ENCODE measurements at regions not wholly inside any gene's neighbourhood (a gene's known extent, or its start where the extent isn't known, plus 50 kb on each side); places are given as distances from the start of the nearest gene placed in this dataset.

DNA sequence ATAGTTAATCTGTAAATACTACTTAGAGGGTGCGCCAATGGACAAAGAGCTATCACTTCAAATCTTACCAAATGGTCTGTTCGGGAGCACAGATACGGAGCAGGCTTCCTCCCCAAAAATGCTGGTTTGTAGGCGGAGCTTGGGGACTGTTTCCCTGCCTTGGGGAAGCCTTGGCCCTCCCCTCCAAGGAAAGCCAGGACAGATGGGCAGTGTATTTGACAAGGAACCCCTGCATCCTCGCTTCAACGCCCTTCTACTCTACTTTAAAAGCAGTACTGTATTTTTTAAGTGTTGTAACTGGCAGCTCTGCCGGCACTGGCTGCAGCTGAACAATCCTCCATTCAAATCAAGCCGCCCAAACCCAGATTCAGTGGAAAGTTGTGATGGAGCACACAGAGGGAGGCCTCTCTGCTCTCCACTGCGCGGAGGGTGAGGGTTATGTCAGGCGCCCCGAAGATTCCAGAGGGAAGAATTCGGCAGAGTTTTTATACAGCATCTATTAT is 83.1 kb upstream of the FNDC3B start:
- H3K4me3 Mint-ChIP-seq: no peak overlapping the region
- no peaks in the 10 kb centered on the region for H3K36me3 Mint-ChIP-seq
- H3K27ac Mint-ChIP-seq: no peak overlapping the region
- H3K27me3 Mint-ChIP-seq: peaks cover 0 to 15% (median 8%) of the 10 kb centered on the region in 5 donors
- DNase-seq: no peak
- H3K36me3 ChIP-seq (ENCODE audit: control insufficient read depth in 2 of 3, insufficient read depth in 3 of 3, low read length in 3 of 3): no peaks in the 10 kb centered on the region
- H3K4me1 ChIP-seq (ENCODE audit: control insufficient read depth in 2 of 2, insufficient read depth in 2 of 2, low read length in 2 of 2): no peaks in the 10 kb centered on the region
- H3K9me3 Mint-ChIP-seq: no peaks in the 10 kb centered on the region
- intact Hi-C loops (cut with micrococcal nuclease): no loop called here
- CTCF ChIA-PET: no interaction called here
- H3K4me1 Mint-ChIP-seq: peaks cover 0 to 9% (median 0%) of the 10 kb centered on the region in 7 donors
- H3K9me3 ChIP-seq (ENCODE audit: control insufficient read depth in 2 of 3, low read length in 3 of 3): no peaks in the 10 kb centered on the region
- ATAC-seq: no peak
- no peak overlapping the region for H3K4me3 ChIP-seq (ENCODE audit: low read length)
- H3K27me3 ChIP-seq (ENCODE audit: control insufficient read depth in 2 of 2, insufficient read depth in 2 of 2, low read length in 2 of 2): no peaks in the 10 kb centered on the region
- POLR2A ChIA-PET: no interaction called here
- H3K27ac ChIP-seq (ENCODE audit: low read depth, low read length): no peak overlapping the region

DNA sequence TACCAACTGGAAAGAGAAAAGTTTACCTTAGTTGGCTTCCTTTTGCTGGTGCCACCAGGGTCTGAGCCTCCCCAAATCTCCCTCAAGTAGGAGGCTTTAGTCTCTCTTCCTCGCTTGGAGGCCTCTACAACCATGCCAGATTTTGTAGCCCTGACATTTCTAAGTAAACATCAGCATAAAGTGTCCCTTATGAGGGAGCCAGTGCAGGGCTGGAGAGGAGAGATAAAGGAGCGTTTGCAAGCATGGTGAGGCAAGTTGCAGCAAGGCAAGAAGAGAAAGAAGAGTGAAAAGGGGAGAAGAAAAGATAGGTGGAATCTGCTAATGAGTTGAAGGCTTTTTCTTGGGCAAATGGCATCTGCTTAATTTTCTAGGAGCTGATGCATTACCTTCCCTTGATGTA is 82.7 kb upstream of the FNDC3B start:
- no peak for ATAC-seq
- Mint-ChIP-seq H3K4me3 (no peak overlapping the region), H3K4me1 (peaks cover 0 to 9% (median 0%) of the 10 kb centered on the region in 7 donors), H3K27me3 (peaks cover 0 to 15% (median 6%) of the 10 kb centered on the region in 5 donors), H3K9me3 (no peaks in the 10 kb centered on the region), H3K36me3 (no peaks in the 10 kb centered on the region), H3K27ac (no peak overlapping the region)
- no peak for DNase-seq
- no peaks in the 10 kb centered on the region for H3K27me3 ChIP-seq (ENCODE audit: control insufficient read depth in 2 of 2, insufficient read depth in 2 of 2, low read length in 2 of 2)
- ChIA-PET CTCF (no interaction called here), POLR2A (no interaction called here)
- intact Hi-C loops (cut with micrococcal nuclease): no loop called here
- no peaks in the 10 kb centered on the region for H3K9me3 ChIP-seq (ENCODE audit: control insufficient read depth in 2 of 3, low read length in 3 of 3)
- no peaks in the 10 kb centered on the region for H3K36me3 ChIP-seq (ENCODE audit: control insufficient read depth in 2 of 3, insufficient read depth in 3 of 3, low read length in 3 of 3)
- H3K27ac ChIP-seq (ENCODE audit: low read depth, low read length): no peak overlapping the region
- H3K4me1 ChIP-seq (ENCODE audit: control insufficient read depth in 2 of 2, insufficient read depth in 2 of 2, low read length in 2 of 2): no peaks in the 10 kb centered on the region
- no peak overlapping the region for H3K4me3 ChIP-seq (ENCODE audit: low read length)

GRCh38 chr3:171959532-171960089 is 79.8 kb upstream of the FNDC3B start:
- DNase-seq (no peak), ATAC-seq (no peak)
- ChIA-PET CTCF (no interaction called here), POLR2A (no interaction called here)
- Mint-ChIP-seq H3K36me3 (no peaks in the 10 kb centered on the region), H3K4me1 (peaks cover 0 to 9% (median 0%) of the 10 kb centered on the region in 7 donors), H3K27me3 (peaks cover 0 to 10% (median 4%) of the 10 kb centered on the region in 5 donors), H3K27ac (no peak overlapping the region), H3K4me3 (no peak overlapping the region), H3K9me3 (no peaks in the 10 kb centered on the region)
- Histone ChIP-seq H3K4me1 (ENCODE audit: control insufficient read depth in 2 of 2, insufficient read depth in 2 of 2, low read length in 2 of 2) (no peaks in the 10 kb centered on the region), H3K9me3 (ENCODE audit: control insufficient read depth in 2 of 3, low read length in 3 of 3) (no peaks in the 10 kb centered on the region), H3K27me3 (ENCODE audit: control insufficient read depth in 2 of 2, insufficient read depth in 2 of 2, low read length in 2 of 2) (no peaks in the 10 kb centered on the region), H3K36me3 (ENCODE audit: control insufficient read depth in 2 of 3, insufficient read depth in 3 of 3, low read length in 3 of 3) (no peaks in the 10 kb centered on the region), H3K4me3 (ENCODE audit: low read length) (no peak overlapping the region), H3K27ac (ENCODE audit: low read depth, low read length) (no peak overlapping the region)
- intact Hi-C loops (cut with micrococcal nuclease): no loop called here

DNA sequence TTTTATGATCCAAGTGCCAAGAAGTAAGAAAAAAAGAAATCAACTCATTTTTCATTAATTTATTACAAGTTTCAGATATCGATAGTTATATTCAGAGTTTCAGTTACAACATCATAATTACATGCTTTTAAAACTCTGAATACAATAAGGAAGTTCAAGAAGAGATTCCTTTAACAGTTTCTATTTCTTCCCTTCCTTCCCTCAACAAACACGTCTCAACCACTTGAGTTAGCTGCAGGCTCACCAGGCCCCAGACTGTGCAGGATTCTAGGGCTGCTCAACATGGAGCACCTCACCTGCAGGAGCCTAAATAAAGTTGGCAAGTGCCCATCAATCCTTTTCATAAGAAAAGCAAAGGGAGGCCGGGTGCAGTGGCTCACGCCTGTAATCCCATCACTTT is 79.2 kb upstream of the FNDC3B start:
- ChIA-PET CTCF (no interaction called here), POLR2A (no interaction called here)
- H3K27me3 ChIP-seq (ENCODE audit: control insufficient read depth in 2 of 2, insufficient read depth in 2 of 2, low read length in 2 of 2): no peaks in the 10 kb centered on the region
- ATAC-seq: no peak
- intact Hi-C loops (cut with micrococcal nuclease): no loop called here
- no peak overlapping the region for H3K27ac Mint-ChIP-seq
- no peaks in the 10 kb centered on the region for H3K36me3 Mint-ChIP-seq
- no peaks in the 10 kb centered on the region for H3K36me3 ChIP-seq (ENCODE audit: control insufficient read depth in 2 of 3, insufficient read depth in 3 of 3, low read length in 3 of 3)
- no peak overlapping the region for H3K4me3 ChIP-seq (ENCODE audit: low read length)
- no peaks in the 10 kb centered on the region for H3K9me3 ChIP-seq (ENCODE audit: control insufficient read depth in 2 of 3, low read length in 3 of 3)
- DNase-seq: no peak
- H3K4me3 Mint-ChIP-seq: no peak overlapping the region
- H3K9me3 Mint-ChIP-seq: no peaks in the 10 kb centered on the region
- H3K27ac ChIP-seq (ENCODE audit: low read depth, low read length): no peak overlapping the region
- H3K4me1 Mint-ChIP-seq: peaks cover 0 to 9% (median 0%) of the 10 kb centered on the region in 7 donors
- H3K27me3 Mint-ChIP-seq: peaks cover 0 to 10% (median 4%) of the 10 kb centered on the region in 5 donors
- no peaks in the 10 kb centered on the region for H3K4me1 ChIP-seq (ENCODE audit: control insufficient read depth in 2 of 2, insufficient read depth in 2 of 2, low read length in 2 of 2)

DNA sequence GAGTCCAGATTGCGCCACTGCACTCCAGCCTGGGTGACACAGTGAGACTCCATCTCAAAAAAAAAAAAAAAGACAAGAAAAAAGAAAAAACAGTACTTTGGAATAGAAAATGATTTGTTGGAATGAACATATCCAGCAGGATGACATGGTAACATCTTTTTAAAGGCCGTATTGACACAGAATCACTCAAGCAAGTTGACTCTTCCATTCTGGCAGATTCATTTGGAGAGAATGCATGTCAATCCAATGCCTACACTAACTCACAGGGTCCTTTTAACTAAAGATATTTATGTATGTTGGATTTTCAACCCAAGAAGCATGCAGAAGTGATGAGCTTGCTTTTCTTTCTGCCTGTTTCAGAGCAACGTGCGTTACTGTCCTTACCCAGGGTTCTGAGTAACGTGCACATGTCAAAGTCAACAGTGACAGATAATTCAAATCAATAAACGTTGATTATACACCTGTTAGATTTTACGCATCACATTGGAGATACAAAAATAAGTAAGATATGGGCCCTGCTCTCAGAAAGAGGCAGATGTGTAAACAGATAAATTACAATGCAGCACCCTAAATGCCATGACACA is 77.1 kb upstream of the FNDC3B start:
- Histone ChIP-seq H3K27ac (ENCODE audit: low read depth, low read length) (no peak overlapping the region), H3K27me3 (ENCODE audit: control insufficient read depth in 2 of 2, insufficient read depth in 2 of 2, low read length in 2 of 2) (no peaks in the 10 kb centered on the region), H3K4me3 (ENCODE audit: low read length) (no peak overlapping the region), H3K4me1 (ENCODE audit: control insufficient read depth in 2 of 2, insufficient read depth in 2 of 2, low read length in 2 of 2) (no peaks in the 10 kb centered on the region), H3K9me3 (ENCODE audit: control insufficient read depth in 2 of 3, low read length in 3 of 3) (no peaks in the 10 kb centered on the region), H3K36me3 (ENCODE audit: control insufficient read depth in 2 of 3, insufficient read depth in 3 of 3, low read length in 3 of 3) (no peaks in the 10 kb centered on the region)
- CTCF ChIA-PET: no interaction called here
- Mint-ChIP-seq H3K27me3 (peaks cover 0 to 10% (median 4%) of the 10 kb centered on the region in 5 donors), H3K9me3 (no peaks in the 10 kb centered on the region), H3K4me3 (no peak overlapping the region), H3K27ac (no peak overlapping the region), H3K36me3 (no peaks in the 10 kb centered on the region), H3K4me1 (peaks cover 0 to 14% (median 0%) of the 10 kb centered on the region in 7 donors)
- no peak for ATAC-seq
- POLR2A ChIA-PET: no interaction called here
- no peak for DNase-seq
- intact Hi-C loops (cut with micrococcal nuclease): no loop called here

DNA sequence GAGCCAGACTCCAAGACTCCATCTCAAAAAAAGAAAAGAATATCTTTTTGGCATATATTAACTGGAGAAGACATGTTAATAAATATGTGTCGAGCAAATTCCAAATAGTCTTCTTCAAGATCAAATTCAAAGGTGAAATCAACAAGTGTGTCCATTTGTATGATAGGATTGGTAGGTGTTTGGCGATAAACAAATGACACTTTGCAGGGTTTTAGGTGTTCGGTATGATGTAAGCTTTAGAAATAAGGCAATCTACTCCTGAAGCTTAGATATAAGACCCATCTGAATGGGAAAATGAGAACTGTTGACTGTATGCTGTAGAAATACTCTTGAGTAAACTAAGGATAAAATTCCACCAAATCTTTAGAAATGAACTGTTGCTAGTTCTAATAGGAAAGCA is 75.8 kb upstream of the FNDC3B start:
- CTCF ChIA-PET: no interaction called here

More for the DNA sequence above, 75.8 kb upstream of the FNDC3B start:
- Histone ChIP-seq H3K27ac (ENCODE audit: low read depth, low read length) (no peak overlapping the region), H3K27me3 (ENCODE audit: control insufficient read depth in 2 of 2, insufficient read depth in 2 of 2, low read length in 2 of 2) (no peaks in the 10 kb centered on the region), H3K4me1 (ENCODE audit: control insufficient read depth in 2 of 2, insufficient read depth in 2 of 2, low read length in 2 of 2) (no peaks in the 10 kb centered on the region), H3K9me3 (ENCODE audit: control insufficient read depth in 2 of 3, low read length in 3 of 3) (no peaks in the 10 kb centered on the region), H3K36me3 (ENCODE audit: control insufficient read depth in 2 of 3, insufficient read depth in 3 of 3, low read length in 3 of 3) (no peaks in the 10 kb centered on the region), H3K4me3 (ENCODE audit: low read length) (no peak overlapping the region)
- Mint-ChIP-seq H3K4me3 (no peak overlapping the region), H3K9me3 (no peaks in the 10 kb centered on the region), H3K36me3 (no peaks in the 10 kb centered on the region), H3K27me3 (peaks cover 0 to 10% (median under 1%) of the 10 kb centered on the region in 5 donors), H3K27ac (no peak overlapping the region), H3K4me1 (peaks cover 0 to 15% (median 0%) of the 10 kb centered on the region in 7 donors)
- POLR2A ChIA-PET: no interaction called here
- intact Hi-C loops (cut with micrococcal nuclease): no loop called here
- DNase-seq: no peak
- no peak for ATAC-seq

Data from naive thymus-derived CD4-positive, alpha-beta T cell (primary cell).